ENCODE measurements at regions not wholly inside any gene's neighbourhood (a gene's known extent, or its start where the extent isn't known, plus 50 kb on each side); places are given as distances from the start of the nearest gene placed in this dataset.

- SMC1A ChIA-PET (ENCODE audit: uncharacterized antibody, unreplicated experiment), result no interaction called here
- Histone ChIP-seq H4K20me1 (ENCODE audit: control insufficient read depth, insufficient read depth) (no peaks in the 10 kb centered on the region), H3K79me2 (ENCODE audit: control insufficient read depth, insufficient read depth, low read length) (no peaks in the 10 kb centered on the region), H3K4me2 (ENCODE audit: control insufficient read depth, insufficient read depth) (no peak overlapping the region), H3K36me3 (ENCODE audit: control insufficient read depth in 2 of 2, insufficient read depth in 2 of 2, low read length in 1 of 2) (no peaks in the 10 kb centered on the region), H3K4me3 (no peak overlapping the region), H3K9me3 (replicated peaks; ENCODE audit: control insufficient read depth, insufficient read depth, low read length) (no peaks in the 10 kb centered on the region), H3K4me1 (ENCODE audit: control insufficient read depth, insufficient read depth, low read length) (no peaks in the 10 kb centered on the region), H3K27me3 (replicated peaks in 1 of 2; ENCODE audit: control insufficient read depth in 2 of 2, insufficient read depth in 2 of 2, low read length in 1 of 2) (no peaks in the 10 kb centered on the region), H3K9ac (ENCODE audit: control insufficient read depth, insufficient read depth, low read length) (no peak overlapping the region), H3K27ac (ENCODE audit: control insufficient read depth, insufficient read depth) (no peak overlapping the region), H2AFZ (ENCODE audit: control insufficient read depth, low read depth, low read length) (no peak overlapping the region)
- ATAC-seq (no peak), DNase-seq (ENCODE audit: low read depth, low spot score) (no peak), FAIRE-seq (no peak)
- CTCF ChIA-PET, result no interaction called here
- 37% methylated on average over 6 of the region's 6 CpGs for WGBS (ENCODE audit: insufficient coverage, insufficient replicate concordance, low lambda C conversion rate, missing lambda C conversion rate)
- intact Hi-C loops (cut with micrococcal nuclease; ENCODE audit: unreplicated experiment), result no loop called here
- POLR2A ChIA-PET, result no interaction called here
- RAD21 ChIA-PET (ENCODE audit: unreplicated experiment), result no interaction called here
- in situ Hi-C loops (cut with MboI), result no loop called here
- no TSS peak for BruUV-seq (replicated peaks)
- TF ChIP-seq TBL1XR1 (IDR thresholded peaks at IDR 0.05; ENCODE audit: low read depth, low read length) (no peak), CBX3 (IDR thresholded peaks at IDR 0.05; ENCODE audit: borderline replicate concordance, low read depth) (no peak), YY1 (IDR thresholded peaks at IDR 0.05; ENCODE audit: low read depth, low read length) (no peak), RUNX3 (IDR thresholded peaks at IDR 0.05; ENCODE audit: low read length) (no peak), ZZZ3 (IDR thresholded peaks at IDR 0.05; ENCODE audit: control insufficient read depth, insufficient read length, low read depth) (no peak)
These were observed 409.5 kb upstream of the GRIA1 start for GRCh38 chr5:153080940-153081339.

- Histone ChIP-seq H3K79me2 (ENCODE audit: control insufficient read depth, insufficient read depth, low read length) (no peaks in the 10 kb centered on the region), H3K36me3 (ENCODE audit: control insufficient read depth in 2 of 2, insufficient read depth in 2 of 2, low read length in 1 of 2) (no peaks in the 10 kb centered on the region), H2AFZ (ENCODE audit: control insufficient read depth, low read depth, low read length) (no peak overlapping the region), H3K27me3 (replicated peaks in 1 of 2; ENCODE audit: control insufficient read depth in 2 of 2, insufficient read depth in 2 of 2, low read length in 1 of 2) (no peaks in the 10 kb centered on the region), H3K27ac (ENCODE audit: control insufficient read depth, insufficient read depth) (no peak overlapping the region), H3K4me3 (no peak overlapping the region), H3K4me2 (ENCODE audit: control insufficient read depth, insufficient read depth) (no peak overlapping the region), H3K9ac (ENCODE audit: control insufficient read depth, insufficient read depth, low read length) (no peak overlapping the region), H3K9me3 (replicated peaks; ENCODE audit: control insufficient read depth, insufficient read depth, low read length) (no peaks in the 10 kb centered on the region), H4K20me1 (ENCODE audit: control insufficient read depth, insufficient read depth) (no peaks in the 10 kb centered on the region), H3K4me1 (ENCODE audit: control insufficient read depth, insufficient read depth, low read length) (no peaks in the 10 kb centered on the region)
- WGBS (ENCODE audit: insufficient coverage, insufficient replicate concordance, low lambda C conversion rate, missing lambda C conversion rate), result 43% methylated on average over 4 of the region's 4 CpGs
- TF ChIP-seq MLLT1 (IDR thresholded peaks at IDR 0.05), result no peak
- TF ChIP-seq FOXK2 (IDR thresholded peaks at IDR 0.05), result no peak
- TF ChIP-seq EP300 (IDR thresholded peaks at IDR 0.05; ENCODE audit: borderline replicate concordance in 1 of 2, control insufficient read depth in 1 of 2, low read depth in 2 of 2, low read length in 2 of 2), result no peak
- TF ChIP-seq POLR2AphosphoS2 (IDR thresholded peaks at IDR 0.05; ENCODE audit: low read depth, low read length), result no peak
- ChIA-PET CTCF (no interaction called here), RAD21 (ENCODE audit: unreplicated experiment) (no interaction called here), SMC1A (ENCODE audit: uncharacterized antibody, unreplicated experiment) (no interaction called here), POLR2A (no interaction called here)
- in situ Hi-C loops (cut with MboI) (no loop called here), intact Hi-C loops (cut with micrococcal nuclease; ENCODE audit: unreplicated experiment) (no loop called here)
- FAIRE-seq, result no peak
- ATAC-seq, result no peak
- BruUV-seq (replicated peaks), result no TSS peak
- DNase-seq (ENCODE audit: low read depth, low spot score), result no peak
These were observed 409.1 kb upstream of the GRIA1 start for GRCh38 chr5:153081385-153081784.
